Mesothelial cell of epicardium (in vitro differentiated cells): ENCODE measurements at regions not wholly inside any gene's neighbourhood (a gene's known extent, or its start where the extent isn't known, plus 50 kb on each side); places are given as distances from the start of the nearest gene placed in this dataset.

Experiments used
- DNase-seq, 2 experiments: peaks; one replicate each; pipeline ENCODE4 v3.0.0; 2021; ENCODE audit warnings: low spot score in 2 of 2; ENCODE audit not compliant: unreplicated experiment in 2 of 2
- H3K27ac Mint-ChIP-seq: 2 replicates; pipeline ENCODE4 v1.8.0; 2021; ENCODE audit warnings: mixed read lengths
- H3K27me3 Mint-ChIP-seq: 2 replicates; pipeline ENCODE4 v1.8.0; 2021; ENCODE audit warnings: low read depth, mixed read lengths
- H3K36me3 Mint-ChIP-seq: 2 replicates; pipeline ENCODE4 v1.8.0; 2021; ENCODE audit warnings: mixed read lengths
- H3K4me1 Mint-ChIP-seq: 2 replicates; pipeline ENCODE4 v1.8.0; 2021; ENCODE audit warnings: mixed read lengths
- H3K4me3 Mint-ChIP-seq: 2 replicates; pipeline ENCODE4 v1.8.0; 2021; ENCODE audit warnings: mild to moderate bottlenecking, moderate library complexity, mixed read lengths
- H3K9me3 Mint-ChIP-seq: 2 replicates; pipeline ENCODE4 v1.8.0; 2021; ENCODE audit warnings: mixed read lengths
- CTCF ChIP-seq: fragments of 200-600 bp; sonication (generic); IDR thresholded peaks from one replicate; pipeline ENCODE4 v1.5.0; 2021; ENCODE audit warnings: antibody characterized with exemption; ENCODE audit not compliant: unreplicated experiment

GRCh38 chr10:111874576-111874975 is 309.0 kb downstream of the GPAM start:
- no peaks in the 10 kb centered on the region for H3K36me3 Mint-ChIP-seq
- no peak for DNase-seq
- TF ChIP-seq CTCF: no peak
- H3K27ac Mint-ChIP-seq: no peak overlapping the region
- H3K4me3 Mint-ChIP-seq: no peak overlapping the region
- H3K4me1 Mint-ChIP-seq: no peaks in the 10 kb centered on the region
- peaks cover 29% of the 10 kb centered on the region for H3K9me3 Mint-ChIP-seq
- peaks cover 6% of the 10 kb centered on the region for H3K27me3 Mint-ChIP-seq

DNA sequence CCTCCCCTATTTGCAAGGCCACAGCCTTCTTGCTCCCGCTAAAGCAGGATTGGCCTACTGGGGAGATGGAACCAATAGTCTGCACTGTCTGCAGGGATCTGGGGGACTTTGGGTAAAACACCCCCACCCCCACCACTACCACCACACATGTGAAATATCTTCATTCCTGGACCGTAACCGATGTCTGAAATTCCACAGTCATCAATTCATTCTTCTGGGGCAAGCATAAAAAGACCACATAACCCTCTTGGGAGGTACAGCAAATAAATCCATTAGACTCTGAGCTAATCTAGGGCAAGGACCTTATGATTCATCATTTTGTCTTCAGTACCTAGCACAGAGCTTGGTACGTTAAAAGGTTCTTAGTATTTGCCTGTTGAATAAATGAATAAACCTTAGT is 307.8 kb downstream of the GPAM start:
- Mint-ChIP-seq H3K27me3 (peaks cover 6% of the 10 kb centered on the region), H3K9me3 (peaks cover 28% of the 10 kb centered on the region), H3K4me3 (no peak overlapping the region), H3K27ac (no peak overlapping the region), H3K36me3 (no peaks in the 10 kb centered on the region), H3K4me1 (no peaks in the 10 kb centered on the region)
- no peak for DNase-seq
- no peak for TF ChIP-seq CTCF

- H3K9me3 Mint-ChIP-seq: peaks cover 21% of the 10 kb centered on the region
- peaks cover 4% of the 10 kb centered on the region for H3K27me3 Mint-ChIP-seq
- H3K4me1 Mint-ChIP-seq: no peaks in the 10 kb centered on the region
- H3K36me3 Mint-ChIP-seq: no peaks in the 10 kb centered on the region
- H3K27ac Mint-ChIP-seq: no peak overlapping the region
- H3K4me3 Mint-ChIP-seq: no peak overlapping the region
- DNase-seq: no peak
- no peak for TF ChIP-seq CTCF
Measured at GRCh38 chr10:111877258-111877657, 306.3 kb downstream of the GPAM start.

- Mint-ChIP-seq H3K9me3 (peaks cover 20% of the 10 kb centered on the region), H3K4me1 (no peaks in the 10 kb centered on the region), H3K27ac (no peak overlapping the region), H3K36me3 (no peaks in the 10 kb centered on the region), H3K27me3 (no peaks in the 10 kb centered on the region), H3K4me3 (no peak overlapping the region)
- no peak for DNase-seq
- no peak for TF ChIP-seq CTCF
Measured at GRCh38 chr10:111879969-111880368, 303.6 kb downstream of the GPAM start.

DNA sequence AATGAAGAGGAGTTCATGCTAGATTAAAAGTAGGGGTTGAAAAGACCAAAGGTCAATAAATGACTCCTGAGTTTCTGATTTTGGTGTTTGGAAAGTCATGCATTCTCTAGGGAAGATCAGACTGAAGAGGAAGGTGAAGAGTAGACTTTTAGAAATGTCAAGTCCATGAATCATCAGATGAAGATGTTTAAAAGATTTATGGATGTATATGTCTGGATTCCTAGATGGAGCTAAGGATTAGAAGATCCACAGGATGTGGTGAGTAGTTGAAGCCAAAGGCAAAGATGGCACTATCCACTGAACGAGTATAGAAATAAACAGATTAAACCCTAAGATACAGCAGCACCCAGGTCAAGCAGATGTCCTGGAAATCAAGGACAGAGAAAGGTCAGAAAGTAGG is 298.5 kb downstream of the GPAM start:
- no peaks in the 10 kb centered on the region for H3K36me3 Mint-ChIP-seq
- H3K4me1 Mint-ChIP-seq: no peaks in the 10 kb centered on the region
- TF ChIP-seq CTCF: no peak
- DNase-seq: no peak
- peaks cover 4% of the 10 kb centered on the region for H3K27me3 Mint-ChIP-seq
- H3K4me3 Mint-ChIP-seq: no peak overlapping the region
- peaks cover 11% of the 10 kb centered on the region for H3K9me3 Mint-ChIP-seq
- H3K27ac Mint-ChIP-seq: no peak overlapping the region

DNA sequence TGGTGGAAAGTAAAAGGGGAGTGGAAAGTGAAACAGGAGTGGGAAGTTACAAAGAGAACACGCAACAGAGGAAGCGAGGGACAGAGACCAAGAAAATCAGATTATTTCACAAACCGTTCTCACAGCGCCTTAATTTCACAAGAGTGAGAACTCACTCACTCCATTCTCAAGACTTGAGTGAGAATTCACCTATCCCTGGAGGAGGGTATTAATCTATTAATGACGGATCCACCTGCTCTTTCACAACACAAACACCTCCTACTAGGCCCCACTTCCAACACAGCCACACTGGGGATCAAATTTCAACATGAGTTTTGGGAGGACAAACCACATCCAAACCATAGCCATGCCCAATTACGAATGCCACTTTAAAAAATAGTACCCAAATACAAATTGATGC is 297.6 kb downstream of the GPAM start:
- no peak for TF ChIP-seq CTCF
- Mint-ChIP-seq H3K27ac (no peak overlapping the region), H3K4me1 (no peaks in the 10 kb centered on the region), H3K4me3 (no peak overlapping the region), H3K36me3 (no peaks in the 10 kb centered on the region), H3K27me3 (peaks cover 6% of the 10 kb centered on the region), H3K9me3 (peaks cover 11% of the 10 kb centered on the region)
- no peak for DNase-seq
